GM12878 (cell line): ENCODE measurements at regions not wholly inside any gene's neighbourhood (a gene's known extent, or its start where the extent isn't known, plus 50 kb on each side); places are given as distances from the start of the nearest gene placed in this dataset.

ENCODE experiments used
- ATAC-seq: fragments of 200-7000 bp; cut with Tn5 transposase; 3 replicates; pipeline ENCODE4 v1.9.1; 2020; ENCODE audit warnings: mild to moderate bottlenecking, moderate library complexity
- BruUV-seq: library from RNA; stranded (reverse); fragments of 400-500 nt; replicated peaks from 2 replicates; lab custom pipeline; 2021; lab: Mats Ljungman, UMichigan
- CTCF ChIA-PET: fragments of 300-600 bp; sonication (Branson Sonifier 250); formaldehyde crosslinking; extraction: SDS; loops from one replicate; lab custom pipeline; 2021; ENCODE audit warnings: inconsistent platforms; lab: Yijun Ruan, JAX
- POLR2A ChIA-PET: fragments of 350-600 bp; formaldehyde crosslinking; extraction: SDS; loops from one replicate; lab custom pipeline; 2021; ENCODE audit warnings: inconsistent platforms; lab: Charles Lee
- RAD21 ChIA-PET: fragments of 300-600 bp; sonication (Branson Sonifier 250); formaldehyde crosslinking; loops from one replicate; lab custom pipeline; 2023; ENCODE audit warnings: antibody characterized with exemption; ENCODE audit not compliant: unreplicated experiment; lab: Charles Lee
- SMC1A ChIA-PET: fragments of 300-600 bp; sonication (Branson Sonifier 250); formaldehyde crosslinking; loops from one replicate; lab custom pipeline; 2023; ENCODE audit not compliant: unreplicated experiment, uncharacterized antibody; lab: Charles Lee
- DNase-seq: peaks from one replicate; pipeline ENCODE4 v3.0.0-alpha.2; 2011; ENCODE audit warnings: low read depth, low spot score
- FAIRE-seq: peaks from 3 replicates; lab custom pipeline; 2011; peaks lifted over from hg19 to GRCh38; lab: Jason Lieb, UNC
- H2AFZ ChIP-seq: 2 replicates; pipeline ENCODE4 v1.6.0; 2011; ENCODE audit warnings: low read depth, low read length, control low read depth; ENCODE audit not compliant: control insufficient read depth
- H3K27ac ChIP-seq: 2 replicates; pipeline ENCODE4 v1.5.1; 2011; ENCODE audit warnings: control low read depth; ENCODE audit not compliant: control insufficient read depth, insufficient read depth
- H3K27me3 ChIP-seq, 2 experiments: replicated peaks in 1 of 2; 2 replicates each; pipeline versions ENCODE4 v1.6.0 to v1.6.1; 2011; ENCODE audit warnings: low read length in 1 of 2; ENCODE audit not compliant: control insufficient read depth in 2 of 2, insufficient read depth in 2 of 2
- H3K36me3 ChIP-seq, 2 experiments: 2 replicates each; pipeline ENCODE4 v1.5.1; 2011; ENCODE audit warnings: low read length in 1 of 2; ENCODE audit not compliant: control insufficient read depth in 2 of 2, insufficient read depth in 2 of 2
- H3K4me1 ChIP-seq: 2 replicates; pipeline ENCODE4 v1.6.1; 2011; ENCODE audit warnings: mild to moderate bottlenecking, low read length, moderate library complexity, mixed read lengths; ENCODE audit not compliant: control insufficient read depth, insufficient read depth
- H3K4me2 ChIP-seq: 2 replicates; pipeline ENCODE4 v1.6.0; 2011; ENCODE audit warnings: control low read depth; ENCODE audit not compliant: control insufficient read depth, insufficient read depth
- H3K4me3 ChIP-seq: fragments of 200-600 bp; sonication (generic); 2 replicates; pipeline ENCODE4 v1.5.1; 2016
- H3K79me2 ChIP-seq: 2 replicates; pipeline ENCODE4 v1.6.0; 2011; ENCODE audit warnings: low read length; ENCODE audit not compliant: control insufficient read depth, insufficient read depth
- H3K9ac ChIP-seq: 2 replicates; pipeline ENCODE4 v1.8.0; 2011; ENCODE audit warnings: low read length, control low read depth, mixed read lengths; ENCODE audit not compliant: control insufficient read depth, insufficient read depth
- H3K9me3 ChIP-seq: replicated peaks from 3 replicates; pipeline ENCODE4 v1.5.1; 2011; ENCODE audit warnings: mild to moderate bottlenecking, low read length; ENCODE audit not compliant: control insufficient read depth, insufficient read depth
- H4K20me1 ChIP-seq: 2 replicates; pipeline ENCODE4 v1.6.0; 2011; ENCODE audit not compliant: control insufficient read depth, insufficient read depth
- BACH1 ChIP-seq: fragments of 450-650 bp; IDR thresholded peaks from 2 replicates; pipeline ENCODE4 v1.6.1; 2017; ENCODE audit warnings: mild to moderate bottlenecking, borderline replicate concordance
- CBX3 ChIP-seq: fragments of 200-600 bp; sonication (generic); IDR thresholded peaks from 2 replicates; pipeline ENCODE4 v1.6.1; 2016; ENCODE audit warnings: low read depth, borderline replicate concordance
- EGR1 ChIP-seq, 2 experiments: IDR thresholded peaks; 1 replicate in 1 of 2; 2 replicates in 1 of 2; pipeline ENCODE4 v1.6.1; 2011 to 2012; ENCODE audit warnings: low read depth in 2 of 2, low read length in 2 of 2, borderline replicate concordance in 1 of 2, mild to moderate bottlenecking in 1 of 2, moderate library complexity in 1 of 2
- EZH2 ChIP-seq: IDR thresholded peaks from 2 replicates; pipeline ENCODE4 v1.6.1; 2012; ENCODE audit warnings: low read depth, mild to moderate bottlenecking, control low read depth, inconsistent platforms, low read length, borderline replicate concordance; ENCODE audit not compliant: control insufficient read depth
- MEF2A ChIP-seq: IDR thresholded peaks from 2 replicates; pipeline ENCODE4 v1.6.1; 2011; ENCODE audit warnings: low read depth, mild to moderate bottlenecking, low read length, moderate library complexity; ENCODE audit not compliant: insufficient read depth
- NFIC ChIP-seq: IDR thresholded peaks from 2 replicates; pipeline ENCODE4 v1.6.1; 2012; ENCODE audit warnings: low read depth, mild to moderate bottlenecking, inconsistent platforms, low read length, moderate library complexity
- NFXL1 ChIP-seq: fragments of 450-650 bp; IDR thresholded peaks from 2 replicates; pipeline ENCODE4 v1.6.1; 2017; ENCODE audit warnings: antibody characterized with exemption, mild to moderate bottlenecking, borderline replicate concordance
- NR2C1 ChIP-seq: fragments of 450-650 bp; IDR thresholded peaks from 2 replicates; pipeline ENCODE4 v1.6.1; 2017; ENCODE audit warnings: antibody characterized with exemption, mild to moderate bottlenecking, moderate library complexity
- NR2C2 ChIP-seq: IDR thresholded peaks from 2 replicates; pipeline ENCODE4 v1.6.1; 2011; ENCODE audit warnings: borderline replicate concordance, low read depth; ENCODE audit not compliant: control insufficient read depth, insufficient read length
- POLR2AphosphoS5 ChIP-seq: IDR thresholded peaks from 2 replicates; pipeline ENCODE4 v1.6.1; 2011; ENCODE audit warnings: mild to moderate bottlenecking, low read length, inconsistent platforms
- RUNX3 ChIP-seq: IDR thresholded peaks from 2 replicates; pipeline ENCODE4 v1.6.1; 2012; ENCODE audit warnings: low read length, inconsistent platforms
- SIN3A ChIP-seq: IDR thresholded peaks from 2 replicates; pipeline ENCODE4 v1.6.1; 2012; ENCODE audit warnings: low read depth, low read length, improper control_type of control experiment
- SMARCA5 ChIP-seq: fragments of 450-650 bp; IDR thresholded peaks from 2 replicates; pipeline ENCODE4 v1.6.1; 2017; ENCODE audit warnings: mild to moderate bottlenecking
- SPI1 ChIP-seq: IDR thresholded peaks from 2 replicates; pipeline ENCODE4 v1.6.1; 2011; ENCODE audit warnings: low read depth, mild to moderate bottlenecking, low read length, moderate library complexity, borderline replicate concordance; ENCODE audit not compliant: insufficient read depth
- WRNIP1 ChIP-seq: IDR thresholded peaks from 2 replicates; pipeline ENCODE4 v1.6.1; 2011; ENCODE audit warnings: low read depth, low read length, improper control_type of control experiment, borderline replicate concordance
- YY1 ChIP-seq: IDR thresholded peaks from 2 replicates; pipeline ENCODE4 v1.6.1; 2011; ENCODE audit warnings: low read depth, mild to moderate bottlenecking, low read length
- ZNF274 ChIP-seq: IDR thresholded peaks from one replicate; pipeline ENCODE4 v1.8.0; 2011; ENCODE audit not compliant: insufficient read length, insufficient read depth
- ZSCAN29 ChIP-seq: fragments of 450-650 bp; IDR thresholded peaks from 2 replicates; pipeline ENCODE4 v1.6.1; 2017; ENCODE audit warnings: mild to moderate bottlenecking, moderate library complexity
- WGBS: methylation state at CpG from one replicate; pipeline ENCODE4 v1.1.6; 2016; ENCODE audit warnings: low lambda C conversion rate; ENCODE audit not compliant: insufficient replicate concordance, insufficient coverage; ENCODE audit errors: missing lambda C conversion rate; 5-methylcytosine and 5-hydroxymethylcytosine counted together
- in situ Hi-C: fragments of 300-500 bp; cut with MboI; formaldehyde crosslinking; loops from 9 replicates; pipeline ENCODE4 v1.14.3; 2018; ENCODE audit warnings: mixed read lengths
- intact Hi-C: fragments of 100-400 bp; cut with micrococcal nuclease; formaldehyde crosslinking; loops from one replicate; pipeline ENCODE4 v1.14.2; 2022; ENCODE audit not compliant: unreplicated experiment

- no peak for DNase-seq
- FAIRE-seq: no peak
- no peaks in the 10 kb centered on the region for H3K4me1 ChIP-seq
- H3K9me3 ChIP-seq: no peaks in the 10 kb centered on the region
- H3K4me2 ChIP-seq: no peak overlapping the region
- H3K79me2 ChIP-seq: no peaks in the 10 kb centered on the region
- TF ChIP-seq SPI1 (no peak), EZH2 (no peak), MEF2A (no peak), NR2C2 (no peak), NFXL1 (no peak), SMARCA5 (no peak), YY1 (no peak), WRNIP1 (no peak), CBX3 (no peak), SIN3A (no peak), POLR2AphosphoS5 (no peak), EGR1 (IDR thresholded peaks at IDR 0.05; ENCODE audit: borderline replicate concordance in 1 of 2, low read depth in 2 of 2, low read length in 2 of 2) (no peak), NFIC (no peak), ZSCAN29 (no peak), ZNF274 (no peak), NR2C1 (no peak), BACH1 (no peak), RUNX3 (no peak)
- no peaks in the 10 kb centered on the region for H4K20me1 ChIP-seq
- WGBS: 57% methylated on average over 5 of the region's 5 CpGs
- in situ Hi-C loops (no loop called here), intact Hi-C loops (no loop called here)
- POLR2A ChIA-PET: no interaction called here
- no peak for ATAC-seq
- no peaks in the 10 kb centered on the region for H3K36me3 ChIP-seq
- no peak overlapping the region for H3K4me3 ChIP-seq
- no peaks in the 10 kb centered on the region for H3K27me3 ChIP-seq
- CTCF ChIA-PET: no interaction called here
- BruUV-seq: no TSS peak
- no peak overlapping the region for H3K9ac ChIP-seq
- no peak overlapping the region for H2AFZ ChIP-seq
- SMC1A ChIA-PET: no interaction called here
- RAD21 ChIA-PET: no interaction called here
- H3K27ac ChIP-seq: no peak overlapping the region
Measured at GRCh38 chr2:226600184-226600583, 199.4 kb downstream of the IRS1 start.
